H9 (cell line): ENCODE measurements at regions not wholly inside any gene's neighbourhood (a gene's known extent, or its start where the extent isn't known, plus 50 kb on each side); places are given as distances from the start of the nearest gene placed in this dataset.

Experiments used
- DNase-seq: peaks from one replicate; pipeline ENCODE4 v3.0.0-alpha.2; 2017
- H2AFZ ChIP-seq: one replicate; pipeline ENCODE4 v1.6.1; 2013; ENCODE audit warnings: mild to moderate bottlenecking, low read length, control low read depth, moderate library complexity
- H2AK5ac ChIP-seq: 2 replicates; pipeline ENCODE4 v1.6.1; 2013; ENCODE audit warnings: low read length, control low read depth, mixed read lengths; ENCODE audit not compliant: insufficient read length
- H2BK120ac ChIP-seq: one replicate; pipeline ENCODE4 v1.6.1; 2013; ENCODE audit warnings: low read depth, mild to moderate bottlenecking, low read length, control low read depth, inconsistent platforms; ENCODE audit not compliant: poor library complexity, severe bottlenecking
- H2BK12ac ChIP-seq: 2 replicates; pipeline ENCODE4 v1.6.1; 2013; ENCODE audit warnings: low read length, control low read depth, mixed read lengths, low read depth; ENCODE audit not compliant: insufficient read length
- H2BK15ac ChIP-seq: 2 replicates; pipeline ENCODE4 v1.6.1; 2013; ENCODE audit warnings: low read depth, low read length, control low read depth
- H2BK20ac ChIP-seq: one replicate; pipeline ENCODE4 v1.6.1; 2013; ENCODE audit warnings: low read depth, mild to moderate bottlenecking, low read length, control low read depth, inconsistent platforms; ENCODE audit not compliant: poor library complexity, severe bottlenecking
- H2BK5ac ChIP-seq: 2 replicates; pipeline ENCODE4 v1.6.1; 2013; ENCODE audit warnings: low read length, control low read depth, mixed read lengths; ENCODE audit not compliant: insufficient read length
- H3K14ac ChIP-seq: 2 replicates; pipeline ENCODE4 v1.6.1; 2013; ENCODE audit warnings: low read length, control low read depth; ENCODE audit not compliant: insufficient read depth
- H3K18ac ChIP-seq: 2 replicates; pipeline ENCODE4 v1.6.1; 2013; ENCODE audit warnings: low read depth, mild to moderate bottlenecking, mixed read lengths, low read length, control low read depth; ENCODE audit not compliant: insufficient read length
- H3K23ac ChIP-seq: 2 replicates; pipeline ENCODE4 v1.6.1; 2013; ENCODE audit warnings: low read length, control low read depth, mixed read lengths, low read depth; ENCODE audit not compliant: insufficient read length
- H3K23me2 ChIP-seq: 2 replicates; pipeline ENCODE4 v1.6.1; 2013; ENCODE audit warnings: low read depth, mild to moderate bottlenecking, mixed read lengths, low read length, control low read depth; ENCODE audit not compliant: insufficient read length, poor library complexity, severe bottlenecking
- H3K27ac ChIP-seq: 2 replicates; pipeline ENCODE4 v1.5.1; 2013; ENCODE audit warnings: low read length, control low read depth, mixed read lengths, low read depth; ENCODE audit not compliant: insufficient read length
- H3K27me3 ChIP-seq: 2 replicates; pipeline ENCODE4 v1.6.1; 2013; ENCODE audit warnings: low read length, control low read depth, inconsistent platforms; ENCODE audit not compliant: insufficient read depth
- H3K4ac ChIP-seq: 2 replicates; pipeline ENCODE4 v1.6.1; 2013; ENCODE audit warnings: low read depth, mild to moderate bottlenecking, control low read depth, inconsistent platforms, low read length, moderate library complexity
- H3K4me1 ChIP-seq: 2 replicates; pipeline ENCODE4 v1.6.1; 2013; ENCODE audit warnings: low read length, control low read depth, inconsistent platforms; ENCODE audit not compliant: insufficient read depth
- H3K4me2 ChIP-seq: 2 replicates; pipeline ENCODE4 v1.6.1; 2013; ENCODE audit warnings: low read length, control low read depth, mixed read lengths; ENCODE audit not compliant: insufficient read length, insufficient read depth
- H3K56ac ChIP-seq: 2 replicates; pipeline ENCODE4 v1.6.1; 2013; ENCODE audit warnings: low read depth, mild to moderate bottlenecking, mixed read lengths, low read length, control low read depth; ENCODE audit not compliant: insufficient read length
- H3K79me1 ChIP-seq: 2 replicates; pipeline ENCODE4 v1.6.1; 2013; ENCODE audit warnings: low read depth, mild to moderate bottlenecking, moderate library complexity, low read length, control low read depth, inconsistent platforms; ENCODE audit not compliant: insufficient read depth, poor library complexity, severe bottlenecking
- H3K79me2 ChIP-seq: 2 replicates; pipeline ENCODE4 v1.6.1; 2013; ENCODE audit warnings: low read length, control low read depth, inconsistent platforms; ENCODE audit not compliant: insufficient read depth
- H3K9ac ChIP-seq: 2 replicates; pipeline ENCODE4 v1.6.1; 2013; ENCODE audit warnings: low read length, control low read depth, mixed read lengths; ENCODE audit not compliant: insufficient read length; ENCODE audit errors: extremely low read depth
- H3K9me3 ChIP-seq: one replicate; pipeline ENCODE4 v1.6.1; 2013; ENCODE audit warnings: low read depth, low read length, inconsistent platforms; ENCODE audit not compliant: control insufficient read depth
- H3T11ph ChIP-seq: one replicate; pipeline ENCODE4 v1.6.1; 2013; ENCODE audit warnings: mild to moderate bottlenecking, low read length, control low read depth, inconsistent platforms
- H4K20me1 ChIP-seq: one replicate; pipeline ENCODE4 v1.6.1; 2013; ENCODE audit not compliant: control insufficient read depth, insufficient read length, insufficient read depth
- H4K5ac ChIP-seq: 2 replicates; pipeline ENCODE4 v1.6.1; 2013; ENCODE audit warnings: low read depth, mild to moderate bottlenecking, mixed read lengths, low read length, control low read depth; ENCODE audit not compliant: insufficient read length
- H4K8ac ChIP-seq: replicated peaks from 2 replicates; pipeline ENCODE4 v1.6.1; 2013; ENCODE audit warnings: low read length, control low read depth, mixed read lengths, low read depth; ENCODE audit not compliant: insufficient read length
- H4K91ac ChIP-seq: 2 replicates; pipeline ENCODE4 v1.6.1; 2013; ENCODE audit warnings: low read depth, mild to moderate bottlenecking, moderate library complexity, mixed read lengths, low read length, control low read depth; ENCODE audit not compliant: insufficient read length
- H3K27ac Mint-ChIP-seq, 3 experiments: 2 replicates in 2 of 3; 3 replicates in 1 of 3; pipeline ENCODE4 v1.8.0; 2020 to 2021; ENCODE audit warnings: mixed read lengths in 3 of 3, mild to moderate bottlenecking in 1 of 3, moderate library complexity in 1 of 3
- H3K27me3 Mint-ChIP-seq: 2 replicates; pipeline ENCODE4 v1.8.0; 2021; ENCODE audit warnings: low read depth, mild to moderate bottlenecking, moderate library complexity, mixed read lengths
- H3K36me3 Mint-ChIP-seq, 3 experiments: 2 replicates in 2 of 3; 3 replicates in 1 of 3; pipeline ENCODE4 v1.8.0; 2020 to 2021; ENCODE audit warnings: low read depth in 3 of 3, mixed read lengths in 3 of 3; ENCODE audit not compliant: insufficient read depth in 1 of 3
- H3K4me1 Mint-ChIP-seq, 2 experiments: 2 replicates each; pipeline ENCODE4 v1.8.0; 2020; ENCODE audit warnings: mixed read lengths in 2 of 2
- H3K4me3 Mint-ChIP-seq, 2 experiments: 2 replicates in 1 of 2; 3 replicates in 1 of 2; pipeline ENCODE4 v1.8.0; 2020 to 2021; ENCODE audit warnings: mild to moderate bottlenecking in 2 of 2, mixed read lengths in 2 of 2, moderate library complexity in 1 of 2
- H3K9me3 Mint-ChIP-seq, 2 experiments: 2 replicates in 1 of 2; 3 replicates in 1 of 2; pipeline ENCODE4 v1.8.0; 2020; ENCODE audit warnings: mild to moderate bottlenecking in 2 of 2, mixed read lengths in 2 of 2, moderate library complexity in 1 of 2
- CTCF ChIP-seq: fragments of 200-600 bp; sonication (generic); conservative IDR thresholded peaks from 3 replicates; pipeline ENCODE4 v1.8.0; 2021; ENCODE audit warnings: antibody characterized with exemption, mild to moderate bottlenecking
- WGBS: extraction: QIAGEN DNeasy Blood & Tissue Kit; methylation state at CpG from one replicate; pipeline ENCODE4 v1.1.7; 2013; ENCODE audit warnings: missing lambda C conversion rate, low lambda C conversion rate, mixed read lengths; ENCODE audit not compliant: insufficient read length; ENCODE audit errors: extremely low coverage; 5-methylcytosine and 5-hydroxymethylcytosine counted together

DNA sequence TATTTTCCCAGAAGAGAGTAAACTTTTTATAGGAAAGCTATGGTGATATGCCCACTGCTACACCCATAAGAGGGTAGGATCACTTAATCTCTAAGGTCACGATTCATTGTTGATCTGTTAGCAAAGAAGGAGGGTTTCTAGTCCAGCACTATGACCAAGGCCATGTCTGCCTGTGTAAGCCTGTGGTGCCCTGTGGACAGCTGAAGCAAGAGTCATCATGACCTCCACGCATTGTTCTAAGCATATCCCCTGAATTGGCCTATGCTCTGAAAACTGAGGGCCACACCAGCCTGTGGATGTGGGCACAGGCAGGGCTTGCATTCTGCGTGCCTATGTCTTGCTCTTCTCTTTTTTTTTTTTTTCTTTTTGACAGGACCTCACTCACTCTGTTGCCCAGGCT lies 89.8 kb upstream of the SMIM21 start:
- H3K27me3 ChIP-seq, result no peaks in the 10 kb centered on the region
- H2AFZ ChIP-seq, result no peak overlapping the region
- H3T11ph ChIP-seq, result no peak overlapping the region
- no peaks in the 10 kb centered on the region for H3K9me3 ChIP-seq
- Mint-ChIP-seq H3K4me1 (peaks cover 2 to 3% of the 10 kb centered on the region in 2 experiments; a peak in 1 of 4 replicates), H3K36me3 (peaks cover 0 to 2% (median under 1%) of the 10 kb centered on the region in 3 experiments; a peak in 4 of 7 replicates), H3K27ac (no peak overlapping the region), H3K9me3 (peaks cover 8 to 14% of the 10 kb centered on the region in 2 experiments; a peak in 4 of 5 replicates), H3K27me3 (peaks cover 2% of the 10 kb centered on the region; the same call in 1 of the 2 replicates), H3K4me3 (no peak overlapping the region)
- no peak overlapping the region for H4K8ac ChIP-seq
- no peak overlapping the region for H3K4ac ChIP-seq
- no peak overlapping the region for H3K56ac ChIP-seq
- no peak overlapping the region for H2AK5ac ChIP-seq
- H3K4me2 ChIP-seq, result no peak overlapping the region
- H2BK12ac ChIP-seq, result no peak overlapping the region
- H3K23ac ChIP-seq, result no peak overlapping the region
- no peak overlapping the region for H3K27ac ChIP-seq
- no peaks in the 10 kb centered on the region for H3K79me2 ChIP-seq
- H4K5ac ChIP-seq, result no peak overlapping the region
- no peaks in the 10 kb centered on the region for H3K4me1 ChIP-seq
- H2BK5ac ChIP-seq, result no peak overlapping the region
- H3K79me1 ChIP-seq, result no peaks in the 10 kb centered on the region
- H3K18ac ChIP-seq, result no peak overlapping the region
- H2BK20ac ChIP-seq, result no peak overlapping the region
- no peak overlapping the region for H3K14ac ChIP-seq
- H4K20me1 ChIP-seq, result no peaks in the 10 kb centered on the region
- no peak overlapping the region for H2BK120ac ChIP-seq
- no peak overlapping the region for H2BK15ac ChIP-seq
- no peak overlapping the region for H3K9ac ChIP-seq
- no peak overlapping the region for H4K91ac ChIP-seq
- no peak for TF ChIP-seq CTCF
- no peaks in the 10 kb centered on the region for H3K23me2 ChIP-seq
- DNase-seq, result no peak
- WGBS, result no CpG with 5 or more reads among the region's 3 CpGs
